Smooth muscle cell (in vitro differentiated cells): ENCODE measurements at regions not wholly inside any gene's neighbourhood (a gene's known extent, or its start where the extent isn't known, plus 50 kb on each side); places are given as distances from the start of the nearest gene placed in this dataset.

ENCODE experiments used
- DNase-seq: peaks from one replicate; lab custom pipeline; 2025; ENCODE audit not compliant: unreplicated experiment; lab: John Stamatoyannopoulos, UW
- H2AFZ ChIP-seq: fragments of 200-600 bp; sonication (generic); 2 replicates; pipeline ENCODE4 v1.6.0; 2016; ENCODE audit warnings: antibody characterized with exemption, low read depth, mild to moderate bottlenecking
- H3F3A ChIP-seq: fragments of 200-600 bp; sonication (generic); 2 replicates; pipeline ENCODE4 v1.6.0; 2017; ENCODE audit warnings: antibody characterized with exemption, low read depth
- H3K27ac ChIP-seq: fragments of 200-600 bp; sonication (generic); 2 replicates; pipeline ENCODE4 v1.5.1; 2016; ENCODE audit warnings: low read depth, mild to moderate bottlenecking
- H3K27me3 ChIP-seq: fragments of 200-600 bp; sonication (generic); 2 replicates; pipeline ENCODE4 v1.6.1; 2016; ENCODE audit warnings: low read depth, mild to moderate bottlenecking
- H3K36me3 ChIP-seq: fragments of 200-600 bp; sonication (generic); 2 replicates; pipeline ENCODE4 v1.5.1; 2016; ENCODE audit warnings: low read depth
- H3K4me1 ChIP-seq: fragments of 200-600 bp; sonication (generic); 2 replicates; pipeline ENCODE4 v1.5.1; 2016; ENCODE audit warnings: low read depth
- H3K4me2 ChIP-seq: fragments of 200-600 bp; sonication (generic); 2 replicates; pipeline ENCODE4 v1.6.0; 2016; ENCODE audit warnings: mild to moderate bottlenecking
- H3K4me3 ChIP-seq: fragments of 200-600 bp; sonication (generic); 2 replicates; pipeline ENCODE4 v1.5.1; 2016; ENCODE audit warnings: mild to moderate bottlenecking
- H3K79me2 ChIP-seq: fragments of 200-600 bp; sonication (generic); 2 replicates; pipeline ENCODE4 v1.6.0; 2016; ENCODE audit warnings: low read depth, mild to moderate bottlenecking
- H3K9ac ChIP-seq: fragments of 200-600 bp; sonication (generic); 2 replicates; pipeline ENCODE4 v1.6.0; 2016; ENCODE audit warnings: low read depth
- H3K9me3 ChIP-seq: fragments of 200-600 bp; sonication (generic); replicated peaks from 2 replicates; pipeline ENCODE4 v1.5.1; 2016; ENCODE audit warnings: low read depth
- H4K20me1 ChIP-seq: fragments of 200-600 bp; sonication (generic); 2 replicates; pipeline ENCODE4 v1.6.0; 2016; ENCODE audit warnings: low read depth
- CTCF ChIP-seq: fragments of 200-600 bp; sonication (generic); IDR thresholded peaks from 2 replicates; pipeline ENCODE4 v1.5.1; 2017; ENCODE audit warnings: borderline replicate concordance, mild to moderate bottlenecking, antibody characterized with exemption; ENCODE audit not compliant: insufficient read depth, poor library complexity, severe bottlenecking
- WGBS: methylation state at CpG from one replicate; pipeline ENCODE4 v1.1.7; 2016; ENCODE audit warnings: low lambda C conversion rate; 5-methylcytosine and 5-hydroxymethylcytosine counted together

GRCh38 chr5:165940541-165940940 is 2350.9 kb upstream of the WWC1 start:
- no peak for TF ChIP-seq CTCF
- H3K27ac ChIP-seq, result no peak overlapping the region

GRCh38 chr5:165956854-165957253 is 2334.6 kb upstream of the WWC1 start:
- Histone ChIP-seq H3K79me2 (no peaks in the 10 kb centered on the region), H4K20me1 (no peaks in the 10 kb centered on the region), H3F3A (no peaks in the 10 kb centered on the region), H3K4me2 (no peak overlapping the region), H2AFZ (no peak overlapping the region), H3K9me3 (peaks cover 2% of the 10 kb centered on the region), H3K9ac (no peak overlapping the region), H3K27me3 (no peaks in the 10 kb centered on the region), H3K4me1 (no peaks in the 10 kb centered on the region), H3K36me3 (no peaks in the 10 kb centered on the region), H3K4me3 (no peak overlapping the region), H3K27ac (no peak overlapping the region)
- no peak for TF ChIP-seq CTCF
- 81% methylated on average over 2 of the region's 2 CpGs for WGBS
- DNase-seq, result no peak

More at GRCh38 chr5:165940541-165940940, 2350.9 kb upstream of the WWC1 start:
- H4K20me1 ChIP-seq, result no peaks in the 10 kb centered on the region
- H3K4me2 ChIP-seq, result no peak overlapping the region
- no peaks in the 10 kb centered on the region for H3K36me3 ChIP-seq
- no peaks in the 10 kb centered on the region for H3F3A ChIP-seq
- H3K4me1 ChIP-seq, result no peaks in the 10 kb centered on the region
- no peak overlapping the region for H3K9ac ChIP-seq
- H3K9me3 ChIP-seq, result no peaks in the 10 kb centered on the region
- DNase-seq, result no peak
- no peak overlapping the region for H2AFZ ChIP-seq
- H3K79me2 ChIP-seq, result no peaks in the 10 kb centered on the region
- no peaks in the 10 kb centered on the region for H3K27me3 ChIP-seq
- H3K4me3 ChIP-seq, result no peak overlapping the region
- WGBS, result 65% methylated on average over 4 of the region's 4 CpGs

- Histone ChIP-seq H3K9me3 (no peaks in the 10 kb centered on the region), H3K4me1 (no peaks in the 10 kb centered on the region), H3K27ac (peak overlapping the region; percentile 2), H3K79me2 (no peaks in the 10 kb centered on the region), H3K4me3 (no peak overlapping the region), H3K27me3 (no peaks in the 10 kb centered on the region), H3K9ac (no peak overlapping the region), H3K36me3 (no peaks in the 10 kb centered on the region), H4K20me1 (no peaks in the 10 kb centered on the region), H3F3A (no peaks in the 10 kb centered on the region), H3K4me2 (peak overlapping the region; percentile 5), H2AFZ (peak overlapping the region; percentile 2)
- DNase-seq, result no peak
- no peak for TF ChIP-seq CTCF
- 40% methylated on average over 2 of the region's 2 CpGs for whole genome bisulfite sequencing
Observed at GRCh38 chr5:165981671-165982070, 2309.8 kb upstream of the WWC1 start.

GRCh38 chr5:165996201-165996875 is 2295.1 kb upstream of the WWC1 start:
- no peak overlapping the region for H2AFZ ChIP-seq
- H3K9ac ChIP-seq, result no peak overlapping the region
- H3K27ac ChIP-seq, result no peak overlapping the region
- 83% methylated on average over 13 of the region's 13 CpGs for WGBS
- H3K9me3 ChIP-seq, result no peaks in the 10 kb centered on the region
- no peak for TF ChIP-seq CTCF
- H3K4me3 ChIP-seq, result no peak overlapping the region
- H3K36me3 ChIP-seq, result no peaks in the 10 kb centered on the region
- no peak for DNase-seq
- no peaks in the 10 kb centered on the region for H3K79me2 ChIP-seq
- H3K4me1 ChIP-seq, result no peaks in the 10 kb centered on the region
- no peaks in the 10 kb centered on the region for H4K20me1 ChIP-seq
- H3K27me3 ChIP-seq, result no peaks in the 10 kb centered on the region
- no peaks in the 10 kb centered on the region for H3F3A ChIP-seq
- H3K4me2 ChIP-seq, result no peak overlapping the region
